ENCODE measurements at regions not wholly inside any gene's neighbourhood (a gene's known extent, or its start where the extent isn't known, plus 50 kb on each side); places are given as distances from the start of the nearest gene placed in this dataset.
"Not testable (repeated sequence)": the region's sequence is repeated elsewhere in the genome, so short reads cannot be mapped to it uniquely, and the experiment has no call there.

GRCh38 chr19:57033576-57033975, 86.2 kb upstream of the USP29 start:
- DNase-seq (ENCODE audit: low spot score in 2 of 2): no peak
- H3K36me3 Mint-ChIP-seq: peaks cover 35 to 39% of the 10 kb centered on the region in 2 donors
- H3K9me3 Mint-ChIP-seq: peaks cover 45 to 46% of the 10 kb centered on the region in 2 donors
- no peak overlapping the region for H3K27ac Mint-ChIP-seq
- ATAC-seq: no peak

GRCh38 chr19:57034544-57034943, 85.2 kb upstream of the USP29 start:
- H3K36me3 Mint-ChIP-seq: peaks cover 35 to 39% of the 10 kb centered on the region in 2 donors
- DNase-seq (ENCODE audit: low spot score in 2 of 2): no peak
- peaks cover 45 to 47% of the 10 kb centered on the region in 2 donors for H3K9me3 Mint-ChIP-seq
- ATAC-seq: no peak
- no peak overlapping the region for H3K27ac Mint-ChIP-seq

GRCh38 chr19:57035740-57036139, 84.0 kb upstream of the USP29 start:
- Mint-ChIP-seq H3K9me3 (peaks cover 47 to 53% of the 10 kb centered on the region in 2 donors), H3K36me3 (peaks cover 35 to 39% of the 10 kb centered on the region in 2 donors)
- DNase-seq (ENCODE audit: low spot score in 2 of 2); H3K27ac Mint-ChIP-seq; ATAC-seq: not testable (repeated sequence)

- Mint-ChIP-seq H3K36me3 (peaks cover 34 to 42% of the 10 kb centered on the region in 2 donors), H3K27ac (no peak overlapping the region), H3K9me3 (peaks cover 49 to 58% of the 10 kb centered on the region in 2 donors)
Observed at GRCh38 chr19:57037556-57037955, 82.2 kb upstream of the USP29 start.

DNA sequence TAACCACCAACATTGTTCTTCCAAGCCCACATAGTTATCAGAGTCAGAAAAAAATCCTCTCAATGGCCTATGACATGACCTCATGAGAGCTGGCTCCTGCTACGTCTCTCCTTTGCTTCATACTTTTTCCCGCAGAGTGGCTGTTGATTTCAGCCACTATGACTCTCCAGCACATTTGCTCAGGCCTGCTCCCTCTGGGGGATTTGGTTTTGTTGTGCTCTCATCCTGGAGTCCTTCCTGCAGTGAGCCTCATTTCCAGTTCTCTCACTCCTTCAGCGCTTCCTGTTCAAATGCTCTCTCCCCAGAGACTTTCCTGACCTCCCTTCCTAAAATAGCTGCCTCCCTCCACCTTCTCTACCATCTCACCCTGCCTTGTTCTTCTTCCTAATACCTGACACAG, 72.0 kb upstream of the USP29 start:
- Mint-ChIP-seq H3K9me3 (peaks cover 27 to 30% of the 10 kb centered on the region in 2 donors), H3K27ac (no peak overlapping the region), H3K36me3 (peaks cover 6 to 12% of the 10 kb centered on the region in 2 donors)
- DNase-seq (ENCODE audit: low spot score in 2 of 2) (no peak), ATAC-seq (no peak)

More at GRCh38 chr19:57037556-57037955, 82.2 kb upstream of the USP29 start:
- DNase-seq (ENCODE audit: low spot score in 2 of 2) (no peak), ATAC-seq (no peak)

GRCh38 chr19:57050863-57051262, 68.9 kb upstream of the USP29 start:
- H3K9me3 Mint-ChIP-seq: peaks cover 38 to 45% of the 10 kb centered on the region in 2 donors
- DNase-seq (ENCODE audit: low spot score in 2 of 2) (no peak), ATAC-seq (no peak)
- H3K36me3 Mint-ChIP-seq: peaks cover 12 to 28% of the 10 kb centered on the region in 2 donors
- H3K27ac Mint-ChIP-seq: no peak overlapping the region

GRCh38 chr19:57052081-57052480, 67.7 kb upstream of the USP29 start:
- no peak overlapping the region for H3K27ac Mint-ChIP-seq
- peaks cover 38 to 43% of the 10 kb centered on the region in 2 donors for H3K9me3 Mint-ChIP-seq
- peaks cover 12 to 32% of the 10 kb centered on the region in 2 donors for H3K36me3 Mint-ChIP-seq
- no peak for DNase-seq (ENCODE audit: low spot score in 2 of 2)
- ATAC-seq: no peak

DNA sequence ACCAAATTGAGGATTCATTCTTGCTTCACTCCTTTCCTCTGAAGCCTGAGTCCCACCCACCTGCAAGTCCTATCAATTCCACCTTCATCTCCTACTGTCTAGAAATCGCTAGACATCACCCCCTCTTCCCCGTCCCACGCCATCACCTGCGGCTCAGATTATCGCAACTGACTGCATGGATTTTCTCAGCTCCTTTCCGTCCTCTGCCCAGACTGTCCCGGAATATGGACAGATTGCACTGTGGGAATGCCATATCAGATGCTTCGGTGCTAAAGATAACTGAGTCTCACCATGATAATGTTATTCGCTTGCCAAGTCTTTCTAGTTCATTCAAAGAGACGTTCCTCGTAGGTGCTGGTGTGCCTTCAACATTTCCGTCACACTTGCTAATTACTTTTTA, 66.4 kb upstream of the USP29 start:
- peaks cover 34 to 40% of the 10 kb centered on the region in 2 donors for H3K9me3 Mint-ChIP-seq
- H3K36me3 Mint-ChIP-seq: peaks cover 6 to 30% of the 10 kb centered on the region in 2 donors
- no peak for DNase-seq (ENCODE audit: low spot score in 2 of 2)
- no peak overlapping the region for H3K27ac Mint-ChIP-seq
- no peak for ATAC-seq

GRCh38 chr19:57055956-57056355, 63.8 kb upstream of the USP29 start:
- ATAC-seq: no peak
- H3K9me3 Mint-ChIP-seq: peaks cover 35 to 46% of the 10 kb centered on the region in 2 donors
- no peak for DNase-seq (ENCODE audit: low spot score in 2 of 2)
- H3K27ac Mint-ChIP-seq: no peak overlapping the region
- peaks cover 14 to 31% of the 10 kb centered on the region in 2 donors for H3K36me3 Mint-ChIP-seq

GRCh38 chr19:57057036-57057686, 62.6 kb upstream of the USP29 start:
- no peak overlapping the region for H3K27ac Mint-ChIP-seq
- H3K36me3 Mint-ChIP-seq: peaks cover 21 to 36% of the 10 kb centered on the region in 2 donors
- no peak for ATAC-seq
- DNase-seq (ENCODE audit: low spot score in 2 of 2): no peak
- peaks cover 35 to 46% of the 10 kb centered on the region in 2 donors for H3K9me3 Mint-ChIP-seq

- DNase-seq (ENCODE audit: low spot score in 2 of 2) (no peak), ATAC-seq (no peak)
- Mint-ChIP-seq H3K9me3 (peaks cover 38 to 50% of the 10 kb centered on the region in 2 donors), H3K36me3 (peaks cover 24 to 37% of the 10 kb centered on the region in 2 donors), H3K27ac (no peak overlapping the region)
Observed at GRCh38 chr19:57058871-57059270, 60.9 kb upstream of the USP29 start.

GRCh38 chr19:57063070-57063469, 56.7 kb upstream of the USP29 start:
- Mint-ChIP-seq H3K36me3 (peaks cover 36% of the 10 kb centered on the region in 2 donors), H3K9me3 (peaks cover 37 to 52% of the 10 kb centered on the region in 2 donors), H3K27ac (no peak overlapping the region)
- ATAC-seq: no peak
- DNase-seq (ENCODE audit: low spot score in 2 of 2): no peak

- Mint-ChIP-seq H3K36me3 (peaks cover 23 to 33% of the 10 kb centered on the region in 2 donors), H3K27ac (no peak overlapping the region), H3K9me3 (peaks cover 36 to 43% of the 10 kb centered on the region in 2 donors)
- DNase-seq (ENCODE audit: low spot score in 2 of 2) (no peak), ATAC-seq (no peak)
Observed at GRCh38 chr19:57067440-57067839, 52.3 kb upstream of the USP29 start.

DNA sequence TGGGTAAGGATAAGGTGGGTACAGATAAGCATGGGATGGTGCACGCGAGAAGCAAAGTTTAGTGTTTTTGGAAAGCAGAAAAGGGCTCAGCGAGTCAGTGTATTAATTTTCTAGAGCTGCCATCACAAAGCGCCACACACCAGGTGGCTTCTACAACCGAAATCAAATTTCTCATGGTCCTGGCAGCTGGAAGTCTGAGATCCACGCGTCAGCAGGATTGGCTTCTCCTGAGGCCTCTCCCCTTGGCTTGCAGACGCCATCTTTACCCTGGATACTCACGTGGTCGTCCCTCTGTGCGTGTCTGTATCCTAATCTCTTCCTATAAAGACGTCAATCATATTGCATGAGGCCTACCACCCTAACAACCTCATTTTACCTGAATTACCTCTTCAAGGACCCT, 51.5 kb upstream of the USP29 start:
- H3K9me3 Mint-ChIP-seq: peaks cover 35 to 45% of the 10 kb centered on the region in 2 donors

GRCh38 chr19:57068921-57069697, 50.7 kb upstream of the USP29 start:
- H3K27ac Mint-ChIP-seq: no peak overlapping the region
- DNase-seq (ENCODE audit: low spot score in 2 of 2) (no peak), ATAC-seq (no peak)
- H3K9me3 Mint-ChIP-seq: peaks cover 30 to 42% of the 10 kb centered on the region in 2 donors
- H3K36me3 Mint-ChIP-seq: peaks cover 25 to 33% of the 10 kb centered on the region in 2 donors

More for the DNA sequence above, 51.5 kb upstream of the USP29 start:
- DNase-seq (ENCODE audit: low spot score in 2 of 2): no peak
- Mint-ChIP-seq H3K36me3 (peaks cover 25 to 35% of the 10 kb centered on the region in 2 donors), H3K27ac (no peak overlapping the region)
- ATAC-seq: no peak

Measured in activated naive CD4-positive, alpha-beta T cell treated with anti-CD3 and anti-CD28 coated beads, Interleukin-2, amount 50 U/mL, for 72 hours (primary cell).